Stimulated activated naive CD8-positive, alpha-beta T cell treated with anti-CD3 and anti-CD28 coated beads, Interleukin-15, Interleukin-2, amounts not matched to agents 100 ng/mL and 50 ng/mL, for 24 hours (primary cell): ENCODE measurements at regions not wholly inside any gene's neighbourhood (a gene's known extent, or its start where the extent isn't known, plus 50 kb on each side); places are given as distances from the start of the nearest gene placed in this dataset.
A peak's percentile ranks its signal among the peaks of the same experiment; 100 is the strongest.
"Not testable (repeated sequence)": the region's sequence is repeated elsewhere in the genome, so short reads cannot be mapped to it uniquely, and the experiment has no call there.

Experiments used
- H3K27ac Mint-ChIP-seq: one replicate; pipeline ENCODE4 v1.8.0; 2021; ENCODE audit warnings: mild to moderate bottlenecking, mixed read lengths
- H3K27me3 Mint-ChIP-seq: one replicate; pipeline ENCODE4 v1.8.0; 2021; ENCODE audit warnings: mixed read lengths
- H3K36me3 Mint-ChIP-seq: one replicate; pipeline ENCODE4 v1.8.0; 2021; ENCODE audit warnings: low read depth, mixed read lengths
- H3K4me1 Mint-ChIP-seq: one replicate; pipeline ENCODE4 v1.8.0; 2021; ENCODE audit warnings: low read depth, mixed read lengths
- H3K4me3 Mint-ChIP-seq: one replicate; pipeline ENCODE4 v1.8.0; 2021; ENCODE audit warnings: mild to moderate bottlenecking, mixed read lengths
- H3K9me3 Mint-ChIP-seq: one replicate; pipeline ENCODE4 v1.8.0; 2021; ENCODE audit warnings: mixed read lengths

DNA sequence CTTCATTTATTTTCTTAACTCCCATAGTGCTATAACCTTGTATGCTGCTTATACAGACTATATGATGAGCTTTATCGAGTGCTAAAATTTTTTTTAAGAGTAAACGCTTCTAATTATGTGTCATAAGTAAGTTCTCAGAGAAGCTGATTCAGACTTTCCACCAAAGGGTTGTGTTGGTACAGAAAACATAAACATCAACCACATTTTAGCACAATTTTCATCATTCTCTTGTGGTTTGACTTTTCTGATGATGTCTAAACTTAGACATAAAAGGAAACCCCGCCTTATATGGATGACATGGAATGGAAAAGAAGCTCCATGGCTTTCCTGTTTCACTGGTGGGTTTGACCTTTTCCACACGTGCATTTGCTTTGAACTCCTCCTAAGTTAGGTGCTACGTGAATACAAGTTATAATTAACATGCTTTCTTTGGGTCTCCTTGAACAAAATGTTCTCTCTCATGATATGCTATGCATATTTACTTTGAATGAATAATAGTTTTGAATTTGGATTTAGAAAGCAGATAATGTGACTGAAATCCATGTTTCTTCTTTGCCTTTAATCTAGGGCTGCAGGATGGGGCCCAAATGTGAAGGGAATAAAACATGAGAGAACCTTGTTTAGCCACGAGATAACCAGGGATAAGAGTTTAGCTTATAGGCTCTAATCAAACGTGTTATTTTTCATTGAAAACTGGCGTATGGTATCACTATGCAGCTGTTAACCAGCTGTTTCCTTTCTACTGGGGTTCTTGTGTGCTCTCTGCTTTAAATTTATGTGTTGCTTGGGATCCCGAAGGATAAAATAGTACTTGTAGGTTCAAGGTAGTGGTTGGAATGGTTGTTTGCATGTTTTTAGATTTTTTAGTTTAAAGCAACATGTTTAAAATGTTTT is 127.1 kb upstream of the AHI1 start:
- no peaks in the 10 kb centered on the region for H3K27me3 Mint-ChIP-seq
- peak overlapping the region; percentile 99 for H3K27ac Mint-ChIP-seq
- peaks cover 24% of the 10 kb centered on the region for H3K9me3 Mint-ChIP-seq
- peaks cover 47% of the 10 kb centered on the region for H3K4me1 Mint-ChIP-seq
- H3K36me3 Mint-ChIP-seq: peaks cover 21% of the 10 kb centered on the region
- peak overlapping the region; percentile 56 for H3K4me3 Mint-ChIP-seq

DNA sequence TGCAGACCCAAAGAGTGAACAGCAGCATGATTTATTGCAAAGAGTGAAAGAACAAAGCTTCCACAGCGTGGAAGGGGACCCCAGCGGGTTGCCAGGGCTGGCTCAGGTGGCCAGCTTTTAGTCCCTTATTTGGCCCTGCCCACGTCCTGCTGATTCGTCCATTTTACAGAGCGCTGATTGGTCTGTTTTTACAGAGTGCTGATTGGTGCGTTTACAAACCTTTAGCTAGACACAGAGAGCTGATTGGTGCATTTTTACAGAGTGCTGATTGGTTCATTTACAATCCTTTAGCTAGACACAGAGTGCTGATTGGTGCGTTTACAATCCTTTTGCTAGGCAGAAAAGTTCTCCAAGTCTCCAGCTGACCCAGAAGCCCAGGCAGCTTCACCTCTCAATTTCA is 128.5 kb upstream of the AHI1 start:
- Mint-ChIP-seq H3K27ac (peak overlapping the region; percentile 99), H3K9me3 (peaks cover 24% of the 10 kb centered on the region), H3K36me3 (peaks cover 21% of the 10 kb centered on the region), H3K4me1 (peaks cover 50% of the 10 kb centered on the region)
- H3K4me3 Mint-ChIP-seq, H3K27me3 Mint-ChIP-seq: not testable (repeated sequence)

DNA sequence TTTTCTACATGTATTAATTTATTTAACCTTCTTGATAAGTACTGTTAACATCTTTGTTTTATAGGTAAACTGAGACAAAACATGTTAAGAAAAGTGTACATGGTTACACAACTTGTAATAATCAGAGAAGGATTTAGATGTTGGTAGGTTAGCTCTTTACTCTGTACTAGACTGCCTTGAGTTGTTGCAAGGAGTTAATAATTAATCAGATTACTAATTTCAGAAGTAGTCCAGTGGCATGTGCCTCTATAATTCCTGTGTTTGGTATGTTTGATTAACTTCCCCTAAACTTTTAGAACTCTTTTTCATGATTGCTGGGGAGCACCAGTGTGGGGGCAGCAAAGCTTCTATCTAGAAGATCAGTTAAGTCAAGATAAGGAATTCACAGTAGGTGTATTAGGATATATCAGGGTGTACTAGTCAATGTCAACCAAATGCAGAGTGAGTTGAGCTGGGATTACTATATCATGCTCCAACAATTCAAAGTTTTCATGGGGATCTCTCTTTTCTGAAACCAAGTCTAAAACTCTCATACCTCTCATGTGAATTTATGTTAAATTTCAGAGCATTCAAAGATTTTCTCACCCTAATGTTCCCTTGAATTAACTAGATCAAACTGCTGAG is 129.7 kb upstream of the AHI1 start:
- Mint-ChIP-seq H3K36me3 (peaks cover 21% of the 10 kb centered on the region), H3K4me1 (peaks cover 50% of the 10 kb centered on the region), H3K4me3 (no peak overlapping the region), H3K27me3 (peaks cover 4% of the 10 kb centered on the region), H3K27ac (peak overlapping the region; percentile 51), H3K9me3 (peaks cover 24% of the 10 kb centered on the region)

DNA sequence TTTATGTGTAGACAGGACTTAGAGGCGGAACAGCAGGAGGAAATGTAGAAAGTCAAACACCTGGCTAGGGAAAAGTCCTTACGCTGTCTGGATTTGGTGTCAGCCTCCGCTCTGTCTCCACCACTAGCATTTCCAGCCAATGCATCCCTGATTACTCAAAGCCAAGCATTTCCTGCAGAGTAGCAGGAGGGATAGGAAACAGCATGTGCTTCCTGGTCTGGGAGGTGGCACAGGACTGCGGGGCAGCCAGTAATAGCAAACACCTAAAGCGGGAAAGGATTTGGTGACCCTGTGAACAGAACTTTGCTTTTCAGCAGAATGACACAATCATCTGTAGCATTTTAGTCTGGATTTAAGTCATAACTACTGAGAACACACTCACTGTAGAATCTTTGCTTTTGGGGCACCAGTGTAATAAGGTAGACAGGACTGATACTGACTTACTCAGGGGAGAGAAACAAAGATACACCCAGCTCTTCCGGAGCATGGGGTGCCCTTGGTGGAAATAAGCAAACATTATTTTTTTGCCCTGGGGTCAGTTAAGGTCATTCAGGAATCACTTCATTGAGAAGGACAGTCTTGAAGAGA is 133.3 kb upstream of the AHI1 start:
- Mint-ChIP-seq H3K27ac (no peak overlapping the region), H3K9me3 (peaks cover 15% of the 10 kb centered on the region), H3K4me1 (peaks cover 21% of the 10 kb centered on the region), H3K36me3 (peaks cover 12% of the 10 kb centered on the region), H3K4me3 (no peak overlapping the region), H3K27me3 (peaks cover 16% of the 10 kb centered on the region)

GRCh38 chr6:135631821-135632220 is 134.3 kb upstream of the AHI1 start:
- peaks cover 13% of the 10 kb centered on the region for H3K4me1 Mint-ChIP-seq
- H3K27ac Mint-ChIP-seq: no peak overlapping the region
- H3K27me3 Mint-ChIP-seq: peaks cover 16% of the 10 kb centered on the region
- peaks cover 5% of the 10 kb centered on the region for H3K36me3 Mint-ChIP-seq
- peaks cover 9% of the 10 kb centered on the region for H3K9me3 Mint-ChIP-seq
- no peak overlapping the region for H3K4me3 Mint-ChIP-seq

DNA sequence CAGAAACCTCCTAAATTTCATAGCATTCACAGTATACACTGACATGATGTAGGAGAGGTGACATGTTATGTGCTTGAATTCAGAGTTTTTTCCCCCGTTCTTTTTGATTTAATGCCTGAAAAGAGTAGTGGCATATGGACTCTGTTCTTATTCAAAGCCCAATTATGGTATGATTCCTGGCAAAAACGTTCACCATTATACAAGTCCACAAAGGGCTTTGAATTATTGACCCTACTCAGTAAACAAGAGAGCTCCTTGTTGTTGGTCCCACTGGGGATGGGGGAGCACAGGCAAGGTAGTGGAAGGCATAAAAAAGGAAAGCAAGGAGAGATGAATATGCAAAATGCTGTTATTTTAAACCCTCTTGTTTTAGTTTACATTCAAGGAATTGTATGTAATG is 136.0 kb upstream of the AHI1 start:
- Mint-ChIP-seq H3K4me1 (peaks cover 14% of the 10 kb centered on the region), H3K9me3 (peaks cover 10% of the 10 kb centered on the region), H3K27ac (no peak overlapping the region), H3K4me3 (no peak overlapping the region), H3K36me3 (peaks cover 13% of the 10 kb centered on the region), H3K27me3 (peaks cover 20% of the 10 kb centered on the region)

DNA sequence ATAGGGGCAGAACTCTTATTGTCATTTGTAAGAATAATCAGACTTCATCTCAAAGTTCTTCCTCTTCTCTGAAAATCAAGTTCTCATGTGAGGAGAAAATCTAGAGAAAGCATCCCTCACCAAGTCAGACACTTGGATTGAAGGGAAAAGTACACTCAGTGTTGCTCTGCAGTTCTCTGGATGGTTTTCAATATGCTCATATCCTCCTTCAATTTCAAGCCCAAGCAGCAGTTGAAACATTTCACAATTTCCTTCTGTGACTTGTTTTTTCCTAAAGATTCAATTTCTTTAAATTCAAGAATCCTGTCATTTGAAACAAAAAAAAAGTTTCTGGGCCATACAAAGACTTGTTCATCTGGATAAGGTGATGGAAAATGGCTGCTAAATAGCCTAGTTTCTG is 140.2 kb upstream of the AHI1 start:
- Mint-ChIP-seq H3K4me1 (peaks cover 37% of the 10 kb centered on the region), H3K27me3 (peaks cover 16% of the 10 kb centered on the region), H3K27ac (peak overlapping the region; percentile 78), H3K36me3 (peaks cover 32% of the 10 kb centered on the region), H3K9me3 (peaks cover 21% of the 10 kb centered on the region), H3K4me3 (no peak overlapping the region)

DNA sequence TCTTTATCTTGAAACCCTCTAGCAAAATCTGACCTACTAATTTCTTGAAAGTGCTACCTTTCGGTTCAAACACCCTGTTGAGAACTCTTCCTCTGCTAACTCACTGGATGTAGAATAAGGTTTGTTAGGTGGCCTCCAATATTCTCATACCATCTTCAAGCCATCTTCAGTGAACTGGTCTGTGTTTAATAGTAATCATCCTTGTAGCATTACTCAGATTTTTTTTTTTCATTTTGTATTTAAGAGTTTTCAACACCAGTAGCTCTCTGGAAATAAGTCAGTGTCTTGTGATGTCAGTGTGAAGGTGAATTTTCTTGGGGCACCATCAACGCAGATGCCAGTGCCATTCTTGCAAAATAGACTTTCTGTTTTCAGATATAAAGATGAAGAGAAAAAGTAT is 140.6 kb upstream of the AHI1 start:
- Mint-ChIP-seq H3K27me3 (peaks cover 16% of the 10 kb centered on the region), H3K4me3 (no peak overlapping the region), H3K4me1 (peaks cover 37% of the 10 kb centered on the region), H3K27ac (peak overlapping the region; percentile 78), H3K9me3 (peaks cover 21% of the 10 kb centered on the region), H3K36me3 (peaks cover 36% of the 10 kb centered on the region)

DNA sequence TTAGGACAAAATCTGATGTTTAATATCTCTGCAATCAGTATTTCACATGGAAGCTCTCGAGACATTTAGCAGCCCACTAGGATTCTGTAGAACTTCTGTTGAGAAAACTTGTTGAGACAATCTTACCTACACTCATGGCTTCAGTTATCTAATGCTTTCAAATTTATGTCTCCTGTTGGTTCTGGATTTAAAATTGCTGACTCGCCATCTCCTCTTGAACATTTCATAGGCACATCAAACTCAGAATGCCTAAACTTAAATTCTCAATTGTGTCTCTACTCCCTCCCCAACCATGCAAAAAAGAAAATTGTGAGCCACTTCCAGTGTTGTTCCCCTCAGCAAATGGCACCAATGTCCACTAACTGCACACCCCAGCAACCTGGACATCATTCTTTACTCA is 142.5 kb upstream of the AHI1 start:
- Mint-ChIP-seq H3K9me3 (peaks cover 19% of the 10 kb centered on the region), H3K36me3 (peaks cover 38% of the 10 kb centered on the region), H3K27me3 (peaks cover 4% of the 10 kb centered on the region), H3K27ac (peak overlapping the region; percentile 91), H3K4me3 (peak overlapping the region; percentile 53), H3K4me1 (peaks cover 43% of the 10 kb centered on the region)

- Mint-ChIP-seq H3K4me1 (peaks cover 43% of the 10 kb centered on the region), H3K4me3 (peak overlapping the region; percentile 53), H3K36me3 (peaks cover 38% of the 10 kb centered on the region), H3K27me3 (peaks cover 4% of the 10 kb centered on the region), H3K27ac (peak overlapping the region; percentile 91), H3K9me3 (peaks cover 19% of the 10 kb centered on the region)
These were observed 143.0 kb upstream of the AHI1 start for GRCh38 chr6:135640449-135641111.

- Mint-ChIP-seq H3K36me3 (peaks cover 45% of the 10 kb centered on the region), H3K27ac (no peak overlapping the region), H3K4me3 (peak overlapping the region; percentile 1), H3K4me1 (peaks cover 61% of the 10 kb centered on the region), H3K9me3 (peaks cover 29% of the 10 kb centered on the region), H3K27me3 (peaks cover 4% of the 10 kb centered on the region)
These were observed 145.4 kb upstream of the AHI1 start for GRCh38 chr6:135642912-135643311.

- Mint-ChIP-seq H3K27ac (peak overlapping the region; percentile 55), H3K4me3 (peak overlapping the region; percentile 5), H3K9me3 (peaks cover 34% of the 10 kb centered on the region), H3K36me3 (peaks cover 45% of the 10 kb centered on the region), H3K27me3 (no peaks in the 10 kb centered on the region), H3K4me1 (peaks cover 58% of the 10 kb centered on the region)
These were observed 146.9 kb upstream of the AHI1 start for GRCh38 chr6:135644394-135644793.

GRCh38 chr6:135647521-135647920 is 150.0 kb upstream of the AHI1 start:
- H3K27ac Mint-ChIP-seq: peak overlapping the region; percentile 91
- no peaks in the 10 kb centered on the region for H3K27me3 Mint-ChIP-seq
- peak overlapping the region; percentile 61 for H3K4me3 Mint-ChIP-seq
- peaks cover 32% of the 10 kb centered on the region for H3K9me3 Mint-ChIP-seq
- H3K4me1 Mint-ChIP-seq: peaks cover 48% of the 10 kb centered on the region
- peaks cover 35% of the 10 kb centered on the region for H3K36me3 Mint-ChIP-seq

DNA sequence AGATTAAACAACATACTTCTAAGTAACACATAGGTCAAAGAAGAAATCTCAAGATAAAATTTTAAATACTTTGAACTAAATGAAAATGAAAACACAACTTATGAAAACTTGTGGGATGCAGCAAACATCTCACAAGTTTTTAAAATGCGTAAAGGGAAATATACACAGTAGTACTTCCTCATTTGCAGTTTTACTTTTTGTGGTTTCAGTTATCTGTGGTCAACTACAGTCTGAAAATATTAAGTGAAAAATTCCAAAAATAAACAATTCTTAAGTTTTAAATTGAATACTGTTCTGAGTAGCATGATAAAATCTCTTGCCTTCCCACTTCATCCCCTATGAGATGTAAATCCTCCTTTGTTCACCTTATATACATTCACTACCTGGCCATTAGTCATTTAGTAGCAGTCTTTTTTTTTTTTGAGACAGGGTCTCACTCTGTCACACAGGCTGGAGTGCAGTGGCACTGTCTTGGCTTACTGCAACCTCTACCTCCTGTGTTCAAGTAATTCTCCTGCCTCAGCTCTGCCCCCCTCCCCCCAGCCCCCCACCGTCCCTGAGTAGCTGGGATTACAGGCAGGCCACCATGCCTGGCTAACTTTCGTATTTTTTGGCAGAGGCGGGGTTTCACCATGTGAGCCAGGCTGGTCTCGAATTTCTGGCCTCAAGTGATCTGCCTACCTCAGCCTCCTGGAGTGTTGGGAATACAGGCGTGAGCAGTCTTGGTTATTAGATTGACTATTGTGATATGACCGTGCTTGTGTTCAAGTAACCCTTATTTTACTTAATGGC is 154.6 kb upstream of the AHI1 start:
- H3K9me3 Mint-ChIP-seq: peaks cover 41% of the 10 kb centered on the region
- peaks cover 26% of the 10 kb centered on the region for H3K4me1 Mint-ChIP-seq
- H3K36me3 Mint-ChIP-seq: peaks cover 16% of the 10 kb centered on the region
- H3K4me3 Mint-ChIP-seq: no peak overlapping the region
- H3K27ac Mint-ChIP-seq: peak overlapping the region; percentile 53
- peaks cover 12% of the 10 kb centered on the region for H3K27me3 Mint-ChIP-seq
